ENCODE measurements at regions not wholly inside any gene's neighbourhood (a gene's known extent, or its start where the extent isn't known, plus 50 kb on each side); places are given as distances from the start of the nearest gene placed in this dataset.

- Histone ChIP-seq H3K79me2 (ENCODE audit: insufficient read depth, low read depth, low read length) (no peaks in the 10 kb centered on the region), H3K9me3 (ENCODE audit: low read length) (peaks cover 17% of the 10 kb centered on the region; the same call in 1 of the 2 replicates), H3K9me2 (ENCODE audit: insufficient read depth, low read length) (no peaks in the 10 kb centered on the region), H3K36me3 (ENCODE audit: insufficient read depth, low read length) (no peaks in the 10 kb centered on the region; the same call in 1 of the 2 replicates), H3K4me3 (ENCODE audit: low read depth, low read length, poor library complexity, severe bottlenecking) (no peak overlapping the region), H2AFZ (ENCODE audit: low read length) (peak overlapping the region; percentile 75; the same call in 1 of the 2 replicates), H4K20me1 (ENCODE audit: insufficient read depth, low read length) (no peaks in the 10 kb centered on the region), H3K4me2 (ENCODE audit: low read length) (peak overlapping the region; percentile 84), H3K4me1 (ENCODE audit: insufficient read depth, low read length, poor library complexity, severe bottlenecking) (peaks cover 70% of the 10 kb centered on the region), H3K27ac (ENCODE audit: low read depth, low read length, poor library complexity, severe bottlenecking) (peak overlapping the region; percentile 99)
- POLR2A ChIA-PET = interaction anchor here (0.9 to 1.4 kb wide), 3 partner anchors 8 to 41 kb away, joined by 3 read pairs; no protein-coding TSS in a partner anchor
- CTCF ChIA-PET (ENCODE audit: unreplicated experiment) = no interaction called here
- intact Hi-C loops (cut with micrococcal nuclease; ENCODE audit: unreplicated experiment) = loop anchor here (10.0 kb wide), 1 partner anchor 479 kb away; the partner anchor contains the start of gene CCNG1
- TF ChIP-seq CTCF (conservative IDR thresholded peaks at IDR 0.05; ENCODE audit: low read length) = peak; percentile 77
- TF ChIP-seq EZH2phosphoT487 (IDR thresholded peaks at IDR 0.05; ENCODE audit: borderline replicate concordance, low read depth, low read length) = no peak
- peak; percentile 63 for DNase-seq (ENCODE audit: low spot score)
- BruUV-seq (replicated peaks) = no TSS peak
These were observed 408.1 kb downstream of the MAT2B start for GRCh38 chr5:163913548-163913947.

GRCh38 chr5:163914910-163915309 lies 409.5 kb downstream of the MAT2B start:
- no peaks in the 10 kb centered on the region for H4K20me1 ChIP-seq (ENCODE audit: insufficient read depth, low read length)
- H3K9me2 ChIP-seq (ENCODE audit: insufficient read depth, low read length) = no peaks in the 10 kb centered on the region
- peak overlapping the region; percentile 75; the same call in 1 of the 2 replicates for H2AFZ ChIP-seq (ENCODE audit: low read length)
- no TSS peak for BruUV-seq (replicated peaks)
- H3K79me2 ChIP-seq (ENCODE audit: insufficient read depth, low read depth, low read length) = no peaks in the 10 kb centered on the region
- POLR2A ChIA-PET = interaction anchor here (0.6 to 1.8 kb wide), 10 partner anchors 9 to 591 kb away, joined by 3 to 5 read pairs (median 3); no protein-coding TSS in a partner anchor
- intact Hi-C loops (cut with micrococcal nuclease; ENCODE audit: unreplicated experiment) = loop anchor here (5.0 to 10.0 kb wide), 2 partner anchors 408 to 480 kb away; partner anchors contain the start of genes CCNG1 and MAT2B
- H3K9me3 ChIP-seq (ENCODE audit: low read length) = peaks cover 29% of the 10 kb centered on the region; the same call in 1 of the 2 replicates
- peak overlapping the region; percentile 99 for H3K27ac ChIP-seq (ENCODE audit: low read depth, low read length, poor library complexity, severe bottlenecking)
- H3K4me2 ChIP-seq (ENCODE audit: low read length) = peak overlapping the region; percentile 84
- peaks cover 58% of the 10 kb centered on the region for H3K4me1 ChIP-seq (ENCODE audit: insufficient read depth, low read length, poor library complexity, severe bottlenecking)
- peak; percentile 92 for DNase-seq (ENCODE audit: low spot score)
- TF ChIP-seq EZH2phosphoT487 (IDR thresholded peaks at IDR 0.05; ENCODE audit: borderline replicate concordance, low read depth, low read length) (no peak), CTCF (conservative IDR thresholded peaks at IDR 0.05; ENCODE audit: low read length) (no peak)
- H3K4me3 ChIP-seq (ENCODE audit: low read depth, low read length, poor library complexity, severe bottlenecking) = peak overlapping the region; percentile 61
- H3K36me3 ChIP-seq (ENCODE audit: insufficient read depth, low read length) = no peaks in the 10 kb centered on the region; the same call in 1 of the 2 replicates
- CTCF ChIA-PET (ENCODE audit: unreplicated experiment) = interaction anchor here (0.7 kb wide), 1 partner anchor 40 kb away, joined by 3 read pairs; no protein-coding TSS in a partner anchor

GRCh38 chr5:163915481-163915961 lies 410.1 kb downstream of the MAT2B start:
- no TSS peak for BruUV-seq (replicated peaks)
- H3K9me2 ChIP-seq (ENCODE audit: insufficient read depth, low read length) = no peaks in the 10 kb centered on the region
- peak overlapping the region; percentile 99 for H3K27ac ChIP-seq (ENCODE audit: low read depth, low read length, poor library complexity, severe bottlenecking)
- H4K20me1 ChIP-seq (ENCODE audit: insufficient read depth, low read length) = no peaks in the 10 kb centered on the region
- DNase-seq (ENCODE audit: low spot score) = peak; percentile 93
- H3K4me3 ChIP-seq (ENCODE audit: low read depth, low read length, poor library complexity, severe bottlenecking) = peak overlapping the region; percentile 61
- peaks cover 35% of the 10 kb centered on the region; the same call in 1 of the 2 replicates for H3K9me3 ChIP-seq (ENCODE audit: low read length)
- peaks cover 58% of the 10 kb centered on the region for H3K4me1 ChIP-seq (ENCODE audit: insufficient read depth, low read length, poor library complexity, severe bottlenecking)
- TF ChIP-seq CTCF (conservative IDR thresholded peaks at IDR 0.05; ENCODE audit: low read length) (no peak), EZH2phosphoT487 (IDR thresholded peaks at IDR 0.05; ENCODE audit: borderline replicate concordance, low read depth, low read length) (no peak)
- POLR2A ChIA-PET = interaction anchor here (0.8 to 1.8 kb wide), 7 partner anchors 12 to 181 kb away, joined by 3 to 5 read pairs (median 3); no protein-coding TSS in a partner anchor
- intact Hi-C loops (cut with micrococcal nuclease; ENCODE audit: unreplicated experiment) = loop anchor here (5.0 to 10.0 kb wide), 2 partner anchors 408 to 481 kb away; partner anchors contain the start of genes CCNG1 and MAT2B
- CTCF ChIA-PET (ENCODE audit: unreplicated experiment) = interaction anchor here (0.7 kb wide), 1 partner anchor 40 kb away, joined by 3 read pairs; no protein-coding TSS in a partner anchor
- peak overlapping the region; percentile 84 for H3K4me2 ChIP-seq (ENCODE audit: low read length)
- H2AFZ ChIP-seq (ENCODE audit: low read length) = peak overlapping the region; percentile 75; the same call in 1 of the 2 replicates
- H3K36me3 ChIP-seq (ENCODE audit: insufficient read depth, low read length) = no peaks in the 10 kb centered on the region; the same call in 1 of the 2 replicates
- no peaks in the 10 kb centered on the region for H3K79me2 ChIP-seq (ENCODE audit: insufficient read depth, low read depth, low read length)
